SH-SY5Y (cell line): ENCODE measurements at regions not wholly inside any gene's neighbourhood (a gene's known extent, or its start where the extent isn't known, plus 50 kb on each side); places are given as distances from the start of the nearest gene placed in this dataset.

Experiments used
- GATA2 ChIP-seq: IDR thresholded peaks from 2 replicates; pipeline ENCODE4 v1.6.1; 2011; ENCODE audit warnings: mild to moderate bottlenecking, low read depth, low read length
- GATA3 ChIP-seq: IDR thresholded peaks from 2 replicates; pipeline ENCODE4 v1.6.1; 2011; ENCODE audit warnings: low read depth, mild to moderate bottlenecking, low read length, moderate library complexity

- TF ChIP-seq GATA2, result no peak
- TF ChIP-seq GATA3, result no peak
These were observed 97.4 kb upstream of the ARHGAP20 start for GRCh38 chr11:110809417-110810199.
